ENCODE measurements at regions not wholly inside any gene's neighbourhood (a gene's known extent, or its start where the extent isn't known, plus 50 kb on each side); places are given as distances from the start of the nearest gene placed in this dataset.

DNA sequence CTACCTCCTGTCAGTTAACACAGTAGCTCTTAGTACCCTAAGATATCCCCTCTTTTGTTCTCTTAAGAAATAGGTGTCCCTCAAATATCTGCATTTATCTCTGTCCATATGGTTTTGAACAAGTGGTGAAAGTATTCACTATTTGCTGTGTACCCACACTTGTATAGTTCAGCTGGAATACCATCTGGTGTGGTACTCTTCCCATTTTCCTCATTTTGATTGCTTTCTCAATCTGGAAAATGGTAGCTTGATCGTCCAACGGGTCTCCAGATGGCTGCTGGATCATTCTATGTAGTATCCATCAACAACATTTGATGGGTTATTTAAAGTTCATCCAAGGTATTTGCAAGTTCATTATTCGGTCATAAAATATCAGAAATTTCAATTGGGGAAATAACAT, 100.3 kb upstream of the DPYD start:
- DNase-seq: no peak

DNA sequence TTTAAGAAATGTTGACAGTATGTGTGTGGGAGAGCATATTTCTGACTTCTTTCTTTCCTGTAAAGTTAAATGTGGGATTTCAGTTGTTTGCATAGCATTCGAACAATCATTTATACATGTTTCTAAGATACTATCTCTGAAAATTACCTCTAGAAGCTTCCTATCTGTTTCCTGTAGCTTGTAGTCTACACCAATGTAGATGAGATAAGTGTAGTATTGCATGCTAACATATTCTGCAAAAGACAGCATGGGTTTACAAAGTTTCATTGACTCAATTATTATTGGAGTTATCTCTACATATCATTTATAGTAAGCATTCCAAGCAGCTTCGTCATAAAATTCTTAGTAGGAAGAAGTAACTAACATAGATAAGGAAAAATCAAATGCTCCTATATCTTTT, 98.9 kb upstream of the DPYD start:
- DNase-seq: no peak

DNA sequence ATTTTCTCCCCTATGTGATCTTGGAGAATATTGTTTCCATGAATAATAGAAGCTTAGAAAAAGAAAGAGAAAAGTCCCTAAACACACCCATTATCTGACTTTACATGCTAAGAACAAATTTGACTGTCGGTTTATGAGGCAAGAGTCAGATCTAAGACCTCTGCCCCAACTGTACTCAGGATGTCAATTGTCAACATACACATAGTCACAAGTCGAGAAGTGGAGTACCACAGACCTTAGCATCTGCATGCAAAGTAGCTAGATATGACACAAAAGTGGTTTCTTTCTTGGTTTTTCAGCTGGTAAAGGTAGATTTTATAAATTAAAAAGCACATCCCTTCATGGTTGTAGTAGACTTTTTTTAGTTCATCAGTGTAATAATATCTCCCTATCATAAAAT, 97.2 kb upstream of the DPYD start:
- DNase-seq: no peak

DNA sequence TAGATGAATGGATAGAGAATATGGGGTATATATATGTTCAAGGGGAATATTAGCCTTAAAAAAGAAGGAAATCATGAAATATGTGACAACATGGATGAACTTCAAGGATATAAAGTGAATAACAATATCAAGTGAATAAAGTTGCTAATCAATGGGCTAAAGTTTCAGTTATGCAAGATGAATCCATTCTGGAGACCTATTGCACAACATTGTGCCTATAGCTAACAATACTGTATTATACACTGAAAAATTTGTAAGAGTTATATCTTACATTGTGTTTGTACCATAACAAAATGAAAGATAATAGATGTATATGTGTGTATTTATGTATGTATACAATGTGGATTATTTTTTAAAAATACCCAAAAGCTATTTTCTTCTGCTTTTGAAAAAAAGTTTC, 96.3 kb upstream of the DPYD start:
- no peak for DNase-seq

DNA sequence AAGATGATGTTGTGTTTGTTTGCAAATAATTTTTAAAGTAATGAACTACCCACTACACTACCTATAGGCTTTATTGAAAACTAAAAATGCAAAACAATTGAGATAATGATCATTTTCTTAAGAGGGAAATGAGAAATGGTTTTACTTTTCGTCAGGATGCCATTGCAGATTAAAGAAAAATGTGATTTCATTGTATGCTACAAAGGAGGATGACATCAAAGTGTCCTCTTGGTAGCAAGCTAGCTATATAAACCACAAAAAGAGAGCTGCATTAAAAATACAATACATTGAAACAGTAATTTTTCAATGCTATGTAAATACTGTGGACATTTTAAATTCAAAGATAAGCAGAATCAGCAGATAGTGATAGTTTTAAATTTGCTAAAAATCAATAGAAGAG, 87.5 kb upstream of the DPYD start:
- DNase-seq: no peak

DNA sequence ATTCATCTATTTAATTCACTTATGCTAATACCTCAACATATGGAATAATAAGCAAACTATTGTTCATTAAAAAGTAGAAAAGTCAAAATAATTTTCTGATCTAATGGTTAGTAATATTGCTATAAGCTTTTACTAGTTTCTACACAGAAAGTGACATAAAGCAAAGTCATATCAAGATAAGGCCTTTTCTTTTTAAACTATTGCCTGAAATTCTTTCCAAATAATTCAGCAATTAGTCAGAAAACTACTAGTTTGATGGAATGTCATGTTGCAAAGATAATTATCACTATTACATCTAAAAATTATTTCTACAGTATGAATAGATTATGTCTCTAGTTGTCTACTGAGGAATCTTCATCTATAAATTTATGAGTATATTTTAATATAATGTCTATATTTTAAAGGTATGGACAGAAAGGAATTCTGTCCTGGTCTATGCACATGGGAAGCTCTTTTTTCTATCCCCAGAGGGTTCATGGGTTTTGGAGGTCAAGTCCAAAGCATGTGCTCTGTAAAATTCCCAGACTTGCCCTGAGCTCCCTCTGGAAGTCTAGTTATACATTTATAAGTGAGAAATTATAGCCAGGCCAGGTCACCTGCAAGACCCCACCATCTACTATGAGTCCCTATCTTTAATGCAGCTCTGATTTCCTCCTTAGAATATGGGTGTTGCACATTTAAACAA, 84.6 kb upstream of the DPYD start:
- DNase-seq: no peak

DNA sequence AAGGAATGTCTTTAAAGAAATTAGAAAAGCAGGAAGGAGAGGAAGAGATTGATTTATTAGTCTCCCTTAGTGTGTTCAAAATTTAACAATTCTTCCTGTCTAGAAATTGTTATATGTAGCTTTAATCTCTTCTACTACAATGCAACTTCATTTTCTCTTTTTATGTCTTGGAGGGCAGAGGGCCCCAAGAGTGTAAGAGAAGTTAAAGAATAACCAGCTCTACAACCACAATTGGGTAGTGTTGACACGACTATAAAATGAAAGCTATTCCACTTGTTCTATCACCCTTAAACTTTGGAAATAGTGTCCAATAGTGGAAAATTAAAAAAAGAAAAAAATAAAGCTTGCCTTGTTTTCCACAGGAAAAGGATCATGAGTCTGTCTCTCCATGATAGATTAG, 82.6 kb upstream of the DPYD start:
- DNase-seq: no peak

DNA sequence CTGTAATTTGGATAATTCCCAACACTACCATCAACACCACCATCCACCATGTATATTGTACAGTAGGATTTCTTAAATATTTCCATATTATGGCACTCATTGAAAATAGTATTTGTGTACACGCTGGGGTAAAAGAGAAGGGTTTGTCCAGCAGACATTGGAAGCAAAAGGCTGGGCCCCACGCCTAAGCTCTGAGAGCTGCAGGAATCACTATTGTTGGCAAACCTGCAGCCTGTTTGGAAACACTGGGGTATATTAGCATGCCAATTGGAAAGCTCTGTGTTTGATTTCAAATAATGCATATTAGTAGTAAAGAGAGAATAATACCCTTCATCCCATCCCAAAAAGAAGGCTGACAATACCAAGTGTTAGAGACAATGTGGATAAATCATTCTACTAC, 81.5 kb upstream of the DPYD start:
- DNase-seq: no peak

DNA sequence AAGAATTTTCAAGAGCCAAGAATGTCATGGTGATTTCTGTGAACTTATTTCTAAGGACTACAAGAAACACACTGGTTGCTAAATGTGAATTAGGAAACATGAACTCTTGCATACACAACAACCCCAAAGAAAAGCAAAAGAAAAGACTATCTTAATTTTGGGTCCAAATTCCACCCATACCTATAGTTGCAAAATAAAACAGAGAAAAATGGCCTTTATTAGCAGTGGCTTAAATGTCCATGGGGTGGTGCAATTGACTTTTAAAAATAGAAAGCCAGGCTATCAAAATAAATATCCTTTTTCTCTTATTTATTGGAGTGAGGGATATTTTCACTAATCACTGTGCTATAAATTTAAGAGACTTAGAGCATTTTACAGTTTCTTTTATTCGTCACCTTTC, 80.9 kb upstream of the DPYD start:
- no peak for DNase-seq

DNA sequence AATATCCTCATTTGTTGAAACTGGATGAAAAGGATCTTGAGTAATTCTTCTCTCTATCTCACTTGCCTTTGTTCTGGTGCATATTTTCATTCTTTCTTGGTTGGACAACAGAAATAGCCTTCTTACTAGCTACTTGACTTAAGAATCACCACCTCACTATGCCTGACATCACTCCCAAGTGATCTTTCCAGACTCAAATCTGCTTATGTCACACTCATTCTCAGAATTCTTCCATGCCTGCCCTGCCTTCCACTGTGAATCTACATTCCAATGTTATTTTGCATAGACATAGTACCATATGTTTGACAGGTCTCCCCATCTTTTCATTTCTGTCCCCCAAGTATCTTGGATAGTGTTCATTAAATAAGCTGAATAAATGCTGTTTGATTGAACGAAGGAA, 78.5 kb upstream of the DPYD start:
- peak; percentile 3 for DNase-seq

DNA sequence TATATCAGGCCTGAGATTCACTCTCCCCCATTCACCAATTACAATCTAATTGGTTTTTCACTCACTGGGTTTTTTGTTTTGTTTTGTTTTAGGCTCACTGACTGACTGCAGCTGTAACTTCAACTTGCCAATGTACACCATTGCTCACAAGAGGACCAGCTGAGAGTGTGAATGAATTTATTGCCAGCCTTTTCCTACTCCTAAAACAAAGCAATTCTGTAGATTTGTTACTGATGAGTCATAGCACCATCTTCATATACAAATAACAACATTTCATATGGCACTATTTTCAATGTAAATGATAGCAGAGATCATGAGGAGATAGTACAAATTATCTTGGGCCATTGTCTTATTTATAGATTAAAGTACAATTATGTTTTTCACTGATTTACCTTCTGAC, 76.0 kb upstream of the DPYD start:
- no peak for DNase-seq

DNA sequence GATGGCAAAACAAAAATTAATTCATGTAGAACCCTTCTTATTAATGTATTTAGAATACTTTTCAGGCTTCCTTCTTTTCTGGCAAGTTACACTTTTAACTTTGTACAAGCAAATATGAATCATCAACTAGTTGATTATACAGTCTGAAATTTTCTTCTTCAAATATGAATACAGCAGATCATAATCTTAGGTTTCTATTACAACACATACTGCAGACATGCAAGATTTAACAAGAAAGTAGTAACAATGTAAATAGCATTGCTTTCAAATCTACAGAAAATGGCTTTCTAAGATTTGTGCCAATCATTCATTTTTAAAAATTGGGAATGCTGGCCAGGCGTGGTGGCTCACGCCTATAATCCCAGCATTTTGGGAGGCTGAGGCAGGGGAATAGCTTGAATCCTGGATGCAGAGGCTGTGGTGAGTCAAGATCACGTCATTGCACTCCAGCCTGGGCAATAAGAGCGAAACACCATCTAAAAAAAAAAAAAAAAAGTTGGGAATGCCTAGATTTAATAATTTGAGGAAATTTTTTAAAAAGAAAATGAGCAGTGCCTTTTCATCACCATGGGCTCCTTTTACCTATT, 68.4 kb upstream of the DPYD start:
- no peak for DNase-seq

DNA sequence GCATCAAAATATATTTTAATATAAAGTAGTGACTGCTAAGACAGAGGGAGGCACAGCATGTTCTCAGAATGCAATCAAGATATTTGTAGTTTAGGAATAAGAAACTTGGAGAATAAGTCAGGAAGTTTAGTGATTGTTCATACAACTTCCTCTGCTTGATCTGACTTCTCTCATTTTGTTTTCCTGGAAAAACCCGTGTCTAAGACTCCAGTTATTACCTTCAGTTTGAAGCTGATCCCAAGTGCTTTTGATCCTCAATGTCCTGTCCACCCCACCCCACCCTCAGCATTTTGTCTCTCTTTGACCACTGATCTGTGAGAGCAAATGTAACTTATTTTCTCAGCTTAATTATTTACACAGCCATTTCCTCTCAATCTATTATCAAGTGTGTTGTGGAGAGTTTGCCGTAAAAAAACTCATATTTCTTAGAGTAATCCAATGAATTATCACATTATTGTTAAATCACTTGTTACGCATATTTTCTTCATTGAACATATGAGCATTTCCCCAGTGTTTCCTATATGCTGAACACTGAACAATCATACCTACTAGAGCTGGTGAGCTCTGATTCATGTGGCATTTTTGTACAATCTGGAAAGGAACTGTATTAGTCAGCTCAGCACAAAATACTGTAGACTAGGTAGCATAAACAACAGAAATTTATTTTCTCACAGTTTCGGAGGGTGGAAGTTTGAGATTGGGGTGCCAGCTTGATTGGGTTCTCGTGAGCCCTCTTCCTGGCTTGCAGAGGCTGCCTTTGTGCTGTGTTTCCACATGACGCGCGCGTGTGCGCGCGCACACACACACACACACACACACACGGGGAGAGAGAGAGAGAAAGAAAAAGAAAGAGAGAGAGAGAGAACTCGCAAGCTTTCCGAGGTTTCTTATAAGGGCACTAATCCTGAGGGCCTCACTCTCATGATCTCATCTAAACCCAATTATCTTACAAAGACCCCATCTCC, 65.5 kb upstream of the DPYD start:
- no peak for DNase-seq

DNA sequence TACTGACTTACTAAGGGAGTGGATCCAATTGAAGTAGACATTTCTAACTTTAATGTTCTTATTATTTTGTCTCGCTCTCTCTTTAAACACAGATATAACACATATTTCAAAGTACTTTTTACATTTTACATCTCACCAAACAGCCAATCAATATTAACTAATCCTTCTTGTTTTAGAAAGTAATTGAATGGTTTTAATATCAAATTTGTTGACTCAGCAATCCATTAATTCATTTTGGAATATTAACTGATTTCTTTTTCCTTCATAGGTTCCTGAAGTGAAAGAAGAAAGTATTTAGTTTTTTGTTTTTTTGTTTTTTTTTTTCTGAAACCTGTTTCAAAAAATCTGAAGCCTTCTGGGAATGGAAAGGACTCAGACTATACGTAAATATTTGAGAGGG, 62.3 kb upstream of the DPYD start:
- DNase-seq: no peak

DNA sequence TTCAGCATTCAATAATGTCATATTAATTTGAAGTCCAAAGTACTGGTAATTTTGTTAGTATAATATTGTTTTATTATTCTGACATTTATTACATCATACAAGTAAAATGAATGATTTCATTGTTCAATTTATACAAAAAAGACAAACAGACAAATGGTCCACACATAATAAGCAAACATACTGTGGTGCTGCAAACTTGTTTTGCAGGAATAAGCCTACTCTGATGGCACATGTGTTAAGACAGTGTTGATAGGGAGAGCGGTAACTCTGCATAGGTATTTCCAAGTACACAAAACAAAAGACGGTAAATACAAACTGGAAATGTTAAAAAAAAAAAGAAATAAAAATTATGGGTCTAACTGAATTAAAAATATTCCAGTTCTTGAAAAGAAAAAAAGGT, 59.7 kb upstream of the DPYD start:
- no peak for DNase-seq

DNA sequence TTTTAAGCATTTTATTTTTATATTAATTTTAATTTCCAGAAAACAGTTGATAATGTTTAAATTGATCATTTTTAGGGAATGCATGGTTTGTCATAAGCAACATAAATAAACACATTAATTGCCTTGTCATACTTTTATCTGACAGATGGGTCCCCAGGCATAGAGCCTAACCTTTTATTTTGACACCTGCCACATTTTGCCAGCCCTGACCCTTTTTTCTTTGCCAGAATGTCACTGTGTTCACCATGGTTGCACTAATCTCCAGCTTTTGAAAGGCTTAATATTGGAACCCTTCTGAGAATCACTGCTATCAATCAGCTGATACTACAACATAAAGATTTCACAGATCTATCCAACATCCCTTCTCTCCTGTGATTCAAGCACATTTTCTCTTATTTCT, 56.0 kb upstream of the DPYD start:
- DNase-seq: peak; percentile 19

All from eye (tissue), 1 donor.